ENCODE measurements at regions not wholly inside any gene's neighbourhood (a gene's known extent, or its start where the extent isn't known, plus 50 kb on each side); places are given as distances from the start of the nearest gene placed in this dataset.

- no peak for DNase-seq
These were observed 1021.2 kb downstream of the TBC1D22A start for GRCh38 chr22:47783433-47784366.

- no peak for DNase-seq
These were observed 1020.1 kb downstream of the TBC1D22A start for GRCh38 chr22:47782328-47783075.

DNA sequence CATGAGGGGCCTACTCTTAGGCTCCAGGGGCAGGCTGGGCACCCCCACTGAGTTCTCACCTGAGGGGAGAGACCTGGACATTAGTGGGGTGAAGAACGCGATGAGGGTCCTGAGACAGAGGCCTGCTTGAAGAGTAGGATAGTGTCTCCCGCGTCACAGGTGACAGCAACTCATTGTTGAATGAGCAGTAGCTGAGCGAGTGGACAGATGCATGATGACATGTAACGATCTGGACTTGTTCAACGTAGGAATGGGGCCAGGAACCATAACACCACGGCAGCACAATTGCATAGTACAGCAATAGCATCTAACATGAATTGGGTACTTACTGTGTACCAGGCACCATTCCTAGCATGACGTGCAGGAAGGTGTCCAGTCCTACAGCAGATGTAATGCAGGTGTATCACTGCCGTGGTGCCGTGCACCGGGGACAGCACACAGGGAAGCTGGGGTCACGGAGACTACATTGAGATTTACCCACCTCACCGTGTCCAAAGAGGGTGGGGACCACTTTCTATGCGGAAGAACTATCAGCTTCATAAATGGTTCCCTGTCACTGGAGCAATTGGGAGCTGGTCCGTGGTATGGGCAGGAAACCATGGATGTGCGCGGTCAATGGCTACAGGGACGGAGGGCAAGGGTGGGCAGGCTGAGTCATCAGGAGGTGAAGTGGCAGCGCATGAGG, 1019.1 kb downstream of the TBC1D22A start:
- DNase-seq: no peak

DNA sequence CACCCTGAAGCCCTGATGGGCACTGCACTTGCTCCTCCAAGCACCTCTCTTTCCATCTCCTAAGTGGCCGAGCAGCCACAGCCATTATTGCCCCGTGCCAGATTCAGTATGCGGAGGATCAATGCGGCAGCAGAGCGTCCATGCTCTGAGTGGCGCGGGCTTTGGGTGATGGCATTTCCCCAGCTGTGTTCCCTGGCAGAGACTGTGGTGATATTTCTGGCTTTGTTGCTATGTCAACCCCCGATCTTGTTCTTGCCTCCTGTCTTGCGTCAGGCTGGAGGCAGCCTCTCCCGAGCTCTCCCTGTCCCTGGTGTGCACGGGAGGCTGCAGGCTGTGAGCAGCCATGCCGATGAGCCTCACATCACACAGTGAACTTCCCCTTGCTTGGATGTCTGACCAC, 1018.6 kb downstream of the TBC1D22A start:
- DNase-seq: no peak

- DNase-seq: no peak
These were observed 1017.9 kb downstream of the TBC1D22A start for GRCh38 chr22:47780281-47780875.

DNA sequence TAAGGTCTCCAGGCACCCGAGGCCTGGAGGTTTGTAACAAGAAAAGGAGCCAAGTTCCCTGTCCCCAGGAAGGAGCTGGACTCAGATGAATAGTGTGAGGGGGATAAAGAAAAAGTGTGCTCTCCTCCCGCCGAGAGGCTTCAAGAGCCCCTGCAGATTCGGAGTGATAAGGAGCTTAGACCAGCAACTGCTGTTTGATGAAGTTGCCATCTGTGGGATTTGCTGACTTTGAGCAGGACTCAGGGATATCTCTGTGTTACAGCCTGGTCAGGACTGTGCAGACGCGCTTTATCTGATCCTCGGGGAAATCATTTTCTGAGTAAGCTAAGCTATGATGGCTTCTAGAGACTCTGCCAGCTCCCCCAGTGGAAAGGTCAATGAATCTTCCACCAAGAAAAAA, 1017.0 kb downstream of the TBC1D22A start:
- DNase-seq: no peak

DNA sequence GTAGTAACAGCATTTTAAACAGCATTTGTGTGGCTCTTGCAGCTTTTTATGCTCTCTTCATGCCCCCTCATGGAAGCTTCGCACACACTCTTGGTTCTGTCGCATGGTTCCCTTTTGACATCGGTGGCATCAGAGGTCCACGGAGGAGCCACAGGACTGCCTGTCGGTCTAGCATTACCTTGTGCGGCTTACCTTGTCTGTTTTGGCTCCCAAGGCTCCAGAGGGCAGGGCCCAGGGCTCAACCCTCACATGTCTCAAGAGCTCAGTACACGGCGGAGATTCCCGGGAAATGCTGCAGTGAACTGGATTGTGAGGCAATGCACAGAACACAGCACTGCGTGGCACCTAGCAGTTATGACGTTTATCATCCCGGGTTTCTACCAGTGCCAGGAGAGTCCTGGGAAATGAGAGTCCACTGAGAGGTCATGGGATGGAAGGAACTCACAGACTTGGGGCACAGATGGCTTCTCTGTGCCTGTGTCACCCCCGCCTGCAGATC, 1015.8 kb downstream of the TBC1D22A start:
- DNase-seq: no peak

DNA sequence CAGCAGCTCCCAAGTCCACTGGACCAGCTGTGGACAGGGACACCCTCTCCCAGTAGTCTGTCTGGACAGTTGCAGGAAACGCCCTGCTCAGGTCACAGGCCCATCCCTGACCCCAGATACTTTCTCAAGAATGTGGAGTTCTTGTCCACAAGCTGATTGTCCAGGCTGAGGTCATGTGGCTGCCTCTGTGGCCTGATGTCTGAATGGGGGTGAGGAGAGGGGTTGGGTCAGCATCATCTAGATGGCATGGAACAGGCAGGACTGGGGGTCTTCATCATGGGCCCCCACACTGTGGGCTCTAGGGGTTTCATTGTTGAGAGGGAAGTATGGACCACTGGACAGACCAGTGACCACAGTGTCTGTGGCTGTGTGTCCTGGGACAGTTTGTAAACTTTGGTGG, 1015.0 kb downstream of the TBC1D22A start:
- no peak for DNase-seq

DNA sequence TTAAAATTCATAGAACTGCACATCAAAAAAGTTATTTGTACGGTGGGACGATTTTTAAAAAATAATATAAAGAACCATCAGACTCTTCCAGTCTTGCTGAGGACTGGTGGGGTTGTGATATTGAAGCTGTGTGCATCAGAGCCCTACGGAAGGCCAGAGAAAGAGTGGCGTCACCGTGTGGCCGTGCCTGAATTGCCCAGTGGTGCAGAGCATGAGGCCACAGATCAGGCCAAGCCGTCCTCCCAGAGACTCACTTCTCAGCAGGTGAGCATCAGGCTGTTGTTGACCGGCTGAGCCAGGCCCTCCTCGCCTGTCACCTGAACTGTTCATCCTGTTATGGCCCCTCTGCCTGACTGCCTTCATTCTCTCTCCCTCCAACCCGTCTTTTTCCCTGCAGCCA, 1013.9 kb downstream of the TBC1D22A start:
- DNase-seq: no peak

GRCh38 chr22:47775686-47776085, 1013.2 kb downstream of the TBC1D22A start:
- no peak for DNase-seq

DNA sequence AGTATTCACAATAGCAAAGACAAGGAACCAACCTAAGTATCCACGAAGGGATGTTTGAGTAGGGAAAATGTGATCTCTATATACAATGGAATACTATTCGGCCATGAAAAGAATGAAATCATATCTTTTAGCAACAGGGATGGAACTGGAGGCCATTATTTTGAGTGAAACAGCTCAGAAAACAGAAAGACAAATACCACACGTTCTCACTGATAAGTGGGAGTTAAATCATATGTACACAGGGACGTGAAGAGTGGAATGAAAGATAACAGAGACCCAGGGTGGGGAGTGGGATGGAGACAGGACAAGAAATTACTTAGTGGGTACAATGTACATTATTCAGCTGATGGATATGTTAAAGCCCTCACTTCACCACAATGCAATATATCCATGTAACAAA, 1012.7 kb downstream of the TBC1D22A start:
- DNase-seq: no peak

DNA sequence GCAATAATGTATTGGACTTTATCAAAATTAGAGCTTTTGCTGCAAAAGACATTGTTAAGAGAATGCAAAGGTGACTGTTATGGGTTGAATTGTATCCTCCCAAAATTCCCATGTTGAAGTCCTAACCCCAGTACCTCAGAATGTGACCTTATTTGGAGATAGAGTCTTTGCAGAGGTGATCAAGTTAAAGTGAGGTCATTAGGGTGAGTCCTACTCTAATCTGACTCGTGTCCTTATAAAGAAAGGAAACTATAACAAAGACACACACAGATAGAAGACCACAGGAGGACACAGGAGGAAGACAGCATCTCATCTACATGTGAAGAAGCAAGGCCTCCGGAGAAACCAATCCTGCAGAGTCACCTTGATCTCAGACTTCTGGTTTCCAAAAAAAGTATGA, 1011.2 kb downstream of the TBC1D22A start:
- no peak for DNase-seq

DNA sequence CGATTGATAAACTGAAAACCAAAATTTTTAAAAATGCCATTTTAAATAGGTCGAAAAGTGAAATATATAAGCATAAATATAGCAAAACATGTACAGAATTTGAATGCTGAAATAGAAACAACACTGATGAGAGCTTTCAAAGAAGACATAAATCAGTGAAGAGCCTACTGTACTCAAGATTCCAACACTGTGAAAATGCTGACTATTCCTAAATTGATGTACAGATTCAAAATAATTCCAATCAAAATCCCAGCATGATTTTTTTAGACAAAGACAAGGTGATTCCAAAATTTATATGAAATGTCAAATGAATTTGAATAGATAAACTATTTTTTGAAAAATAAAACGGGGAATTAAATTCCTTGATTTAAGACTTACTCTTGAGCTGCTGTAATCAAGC, 1010.4 kb downstream of the TBC1D22A start:
- DNase-seq: no peak

GRCh38 chr22:47769652-47770051, 1007.2 kb downstream of the TBC1D22A start:
- DNase-seq: no peak

DNA sequence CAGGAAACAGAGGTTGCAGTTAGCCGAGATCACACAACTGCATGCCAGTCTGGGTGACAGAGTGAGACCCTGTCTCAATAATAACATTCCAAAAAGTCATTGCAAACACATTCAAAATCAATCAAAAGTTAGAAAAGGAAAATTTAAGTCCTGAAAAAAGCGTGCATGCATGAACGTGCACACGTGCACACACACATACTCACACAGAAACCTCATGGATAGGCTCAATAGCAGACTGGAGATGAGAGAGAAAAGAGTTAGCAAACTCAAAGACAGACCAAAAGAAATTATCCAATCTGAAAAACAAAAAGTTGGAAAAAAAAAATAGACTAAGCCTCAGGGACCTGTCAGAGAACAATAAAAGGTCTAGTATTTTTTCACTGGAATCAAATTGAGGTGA, 1005.6 kb downstream of the TBC1D22A start:
- DNase-seq: no peak

GRCh38 chr22:47767403-47767802, 1005.0 kb downstream of the TBC1D22A start:
- DNase-seq: no peak

DNA sequence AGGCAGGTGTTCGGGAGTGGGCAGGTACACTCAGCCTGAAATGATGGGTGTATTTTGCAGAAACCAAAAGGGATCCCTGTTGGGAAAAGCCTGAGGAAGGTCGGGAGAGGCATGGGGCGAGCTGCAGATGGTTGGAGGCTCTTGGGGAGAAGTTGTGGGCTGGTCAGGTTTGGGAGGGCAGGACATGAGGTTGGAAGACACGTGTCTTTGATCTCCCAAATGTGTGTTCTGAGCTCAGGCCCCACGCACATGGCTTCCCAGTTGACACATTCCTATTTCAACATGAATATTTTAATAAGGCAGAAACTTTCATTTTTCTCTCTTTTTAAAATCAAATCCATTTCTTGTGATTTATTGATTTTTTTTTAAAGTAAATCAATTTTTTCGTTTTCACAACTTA, 1003.3 kb downstream of the TBC1D22A start:
- DNase-seq: no peak

DNA sequence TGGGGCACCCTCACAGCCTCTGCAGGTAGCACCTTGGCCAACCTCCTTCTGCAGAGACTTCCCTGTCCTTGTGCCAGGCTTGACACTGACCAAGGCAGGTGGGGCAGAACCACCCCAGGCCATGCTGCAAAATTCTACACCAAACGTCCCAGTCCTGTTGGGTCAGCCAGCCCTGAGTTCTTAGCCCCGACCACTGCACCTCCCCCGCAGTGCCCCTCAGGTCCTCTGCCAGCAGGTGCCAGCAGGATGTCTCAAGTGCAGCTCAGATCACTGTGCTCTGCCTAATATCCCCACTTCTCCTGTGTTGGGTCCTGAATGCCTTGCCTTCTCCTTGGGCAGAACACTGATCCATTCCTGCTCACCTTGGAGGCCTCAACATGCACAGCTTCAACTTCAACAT, 999.7 kb downstream of the TBC1D22A start:
- no peak for DNase-seq

DNA sequence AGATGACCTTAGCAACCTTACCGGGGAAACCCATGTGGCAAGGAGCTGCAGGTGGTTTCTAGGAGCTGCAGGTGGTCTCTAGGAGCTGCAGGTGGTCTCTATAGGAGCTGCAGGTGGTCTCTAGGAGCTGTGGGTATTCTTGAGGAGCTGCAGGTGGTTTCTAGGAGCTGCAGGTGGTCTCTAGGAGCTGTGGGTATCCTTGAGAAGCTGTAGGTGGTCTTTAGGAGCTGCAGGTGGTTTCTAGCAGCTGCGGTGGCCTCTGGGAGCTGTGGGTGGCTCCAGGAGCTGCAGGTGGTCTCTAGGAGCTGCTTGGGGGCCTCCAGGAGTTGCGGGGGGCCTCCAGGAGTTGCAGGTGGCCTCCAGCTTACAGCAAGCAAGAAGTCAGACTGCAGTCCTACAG, 997.5 kb downstream of the TBC1D22A start:
- no peak for DNase-seq

DNA sequence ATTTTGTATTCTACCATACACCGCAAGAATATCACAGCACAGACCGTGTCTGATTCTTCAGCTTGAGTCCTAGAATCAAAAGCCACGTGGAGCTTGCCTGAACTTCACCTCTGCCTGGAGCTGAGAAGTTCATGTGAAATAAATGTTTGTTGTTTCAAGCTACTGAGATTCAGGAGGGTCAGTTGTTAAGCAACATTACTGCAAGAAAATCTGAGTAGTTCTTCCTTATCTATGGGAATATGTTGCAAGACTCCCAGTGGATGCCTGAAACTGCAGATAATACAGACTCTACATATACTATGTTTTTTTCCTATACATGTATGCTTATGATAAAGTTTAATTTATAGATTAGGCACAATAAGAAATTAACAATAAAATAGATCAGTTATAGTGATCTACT, 995.3 kb downstream of the TBC1D22A start:
- DNase-seq: no peak

DNA sequence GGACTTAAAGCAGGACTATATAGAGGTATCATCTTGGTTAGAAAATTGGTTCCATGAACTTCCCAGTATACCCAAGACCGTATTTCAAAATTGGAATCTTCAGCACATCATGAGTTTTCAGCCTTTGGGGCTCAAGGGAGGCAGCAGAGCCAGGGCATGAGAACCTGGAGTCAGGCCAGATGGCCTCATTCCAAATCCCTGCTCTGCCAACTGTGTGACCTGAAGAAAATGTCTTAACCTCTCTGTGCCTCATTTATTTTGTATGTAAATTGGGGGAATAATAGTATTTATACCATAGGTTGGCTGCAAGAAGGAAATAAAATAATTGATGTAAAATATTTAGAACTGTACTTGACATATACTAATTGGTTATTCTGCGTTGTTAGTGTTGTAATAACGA, 987.6 kb downstream of the TBC1D22A start:
- no peak for DNase-seq

- no peak for DNase-seq
These were observed 986.5 kb downstream of the TBC1D22A start for GRCh38 chr22:47748957-47749356.

DNA sequence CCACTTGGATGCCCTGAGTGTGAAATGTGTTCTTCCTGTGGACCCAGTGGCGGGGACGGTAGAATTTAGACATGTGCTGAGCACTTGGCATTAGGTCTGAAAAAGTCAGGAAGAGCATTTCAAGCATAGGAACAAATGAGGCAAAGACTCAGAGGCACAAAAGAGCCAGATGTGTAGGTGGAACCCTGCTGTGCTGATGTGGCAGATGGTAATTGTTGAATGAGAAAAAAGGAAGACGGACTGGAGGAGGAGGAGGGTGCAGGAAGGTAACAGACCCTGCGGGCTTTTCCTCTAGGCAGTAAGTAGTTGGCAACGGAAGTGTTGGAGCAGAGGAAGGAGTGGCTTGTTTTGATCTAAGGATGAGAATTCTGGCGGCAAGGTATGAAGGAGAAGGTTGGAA, 985.8 kb downstream of the TBC1D22A start:
- no peak for DNase-seq
